HepG2 (cell line): ENCODE measurements at regions not wholly inside any gene's neighbourhood (a gene's known extent, or its start where the extent isn't known, plus 50 kb on each side); places are given as distances from the start of the nearest gene placed in this dataset.

Experiments
- KAT8 ChIP-seq: IDR thresholded peaks from 2 replicates; pipeline ENCODE4 v1.6.1; 2016; ENCODE audit warnings: missing genetic modification reagents, missing compliant biosample characterization
- MEIS2 ChIP-seq: sonication (generic); formaldehyde crosslinking; IDR thresholded peaks from 2 replicates; pipeline ENCODE4 v1.9.0; 2021; ENCODE audit warnings: mild to moderate bottlenecking, missing genetic modification reagents
- RBM39 ChIP-seq: fragments of 200-400 bp; formaldehyde crosslinking; IDR thresholded peaks from one replicate; pipeline ENCODE4 v1.6.1; 2018; ENCODE audit warnings: antibody characterized with exemption, mild to moderate bottlenecking, low read depth, low read length; ENCODE audit not compliant: poor library complexity, severe bottlenecking
- SOX13 ChIP-seq, 3 experiments: fragments of 450-650 bp in 1 of 3; sonication (generic) in 1 of 3; formaldehyde crosslinking in 1 of 3; IDR thresholded peaks in 2 of 3; conservative IDR thresholded peaks in 1 of 3; 2 replicates each; pipeline versions ENCODE4 v1.5.0 to v1.6.1; 2016 to 2020; ENCODE audit warnings: antibody characterized with exemption in 1 of 3, mild to moderate bottlenecking in 1 of 3, missing compliant biosample characterization in 1 of 3, missing genetic modification reagents in 1 of 3, moderate library complexity in 1 of 3
- STAT5B ChIP-seq: sonication (generic); formaldehyde crosslinking; IDR thresholded peaks from 2 replicates; pipeline ENCODE4 v1.4.0; 2020; ENCODE audit warnings: missing genetic modification reagents
- THAP11 ChIP-seq: IDR thresholded peaks from 2 replicates; pipeline ENCODE4 v1.6.1; 2016; ENCODE audit warnings: missing biosample characterization, missing genetic modification reagents
- YEATS2 ChIP-seq: sonication (generic); formaldehyde crosslinking; IDR thresholded peaks from 2 replicates; pipeline ENCODE4 v1.4.0; 2020; ENCODE audit warnings: missing genetic modification reagents, borderline replicate concordance
- ZBTB7B ChIP-seq: sonication (generic); formaldehyde crosslinking; IDR thresholded peaks from 2 replicates; pipeline ENCODE4 v1.4.0; 2020; ENCODE audit warnings: missing genetic modification reagents
- ZNF124 ChIP-seq: sonication (generic); formaldehyde crosslinking; IDR thresholded peaks from 2 replicates; pipeline ENCODE4 v1.4.0; 2020; ENCODE audit warnings: missing genetic modification reagents
- ZNF232 ChIP-seq: sonication (generic); formaldehyde crosslinking; IDR thresholded peaks from 2 replicates; pipeline ENCODE4 v1.4.0; 2020; ENCODE audit warnings: missing genetic modification reagents, borderline replicate concordance
- ZNF816 ChIP-seq: sonication (generic); formaldehyde crosslinking; IDR thresholded peaks from 2 replicates; pipeline ENCODE4 v1.8.0; 2022; ENCODE audit warnings: missing genetic modification reagents, mild to moderate bottlenecking, borderline replicate concordance
- ZNF839 ChIP-seq: sonication (generic); formaldehyde crosslinking; IDR thresholded peaks from 2 replicates; pipeline ENCODE4 v1.4.0; 2020; ENCODE audit warnings: missing genetic modification reagents, mild to moderate bottlenecking, borderline replicate concordance
- TF ChIP-seq, protein P1 (sequence below): sonication (generic); formaldehyde crosslinking; IDR thresholded peaks from 2 replicates; pipeline ENCODE4 v1.5.0; 2020; ENCODE audit warnings: mild to moderate bottlenecking, missing genetic modification reagents, moderate library complexity
- TF ChIP-seq, protein P2 (sequence below): sonication (generic); formaldehyde crosslinking; IDR thresholded peaks from 2 replicates; pipeline ENCODE4 v1.5.0; 2020; ENCODE audit warnings: missing genetic modification reagents

DNA sequence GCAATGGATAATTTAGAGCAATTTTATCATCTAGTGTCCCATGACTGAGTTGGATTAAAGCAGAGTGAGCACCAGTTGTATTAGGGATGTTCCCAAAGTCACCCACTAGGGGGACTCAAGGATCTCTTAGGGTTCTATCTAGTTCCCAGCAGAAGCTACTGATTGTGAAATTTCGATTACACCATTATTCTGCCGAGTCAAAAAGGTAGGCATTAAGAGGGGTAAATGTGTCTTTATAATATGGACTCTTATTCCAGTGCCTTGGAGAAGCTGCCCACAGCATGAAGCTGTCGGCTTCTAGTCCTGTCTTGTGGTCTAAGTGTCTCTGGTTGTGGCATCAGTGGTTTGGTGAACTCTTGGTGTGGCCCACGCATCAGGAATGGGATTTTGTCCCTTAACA lies 53.3 kb downstream of the RGS12 start (continued):
- TF ChIP-seq, protein P1, sequence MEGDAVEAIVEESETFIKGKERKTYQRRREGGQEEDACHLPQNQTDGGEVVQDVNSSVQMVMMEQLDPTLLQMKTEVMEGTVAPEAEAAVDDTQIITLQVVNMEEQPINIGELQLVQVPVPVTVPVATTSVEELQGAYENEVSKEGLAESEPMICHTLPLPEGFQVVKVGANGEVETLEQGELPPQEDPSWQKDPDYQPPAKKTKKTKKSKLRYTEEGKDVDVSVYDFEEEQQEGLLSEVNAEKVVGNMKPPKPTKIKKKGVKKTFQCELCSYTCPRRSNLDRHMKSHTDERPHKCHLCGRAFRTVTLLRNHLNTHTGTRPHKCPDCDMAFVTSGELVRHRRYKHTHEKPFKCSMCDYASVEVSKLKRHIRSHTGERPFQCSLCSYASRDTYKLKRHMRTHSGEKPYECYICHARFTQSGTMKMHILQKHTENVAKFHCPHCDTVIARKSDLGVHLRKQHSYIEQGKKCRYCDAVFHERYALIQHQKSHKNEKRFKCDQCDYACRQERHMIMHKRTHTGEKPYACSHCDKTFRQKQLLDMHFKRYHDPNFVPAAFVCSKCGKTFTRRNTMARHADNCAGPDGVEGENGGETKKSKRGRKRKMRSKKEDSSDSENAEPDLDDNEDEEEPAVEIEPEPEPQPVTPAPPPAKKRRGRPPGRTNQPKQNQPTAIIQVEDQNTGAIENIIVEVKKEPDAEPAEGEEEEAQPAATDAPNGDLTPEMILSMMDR (CRISPR knock-in tag): peak; percentile 83
- TF ChIP-seq KAT8 (CRISPR knock-in tag): 0 out of 2 replicates have a peak, but pooled peaks have one; percentile 35
- TF ChIP-seq ZNF816: no peak
- no peak for TF ChIP-seq ZNF232 (CRISPR knock-in tag)
- TF ChIP-seq, protein P2, sequence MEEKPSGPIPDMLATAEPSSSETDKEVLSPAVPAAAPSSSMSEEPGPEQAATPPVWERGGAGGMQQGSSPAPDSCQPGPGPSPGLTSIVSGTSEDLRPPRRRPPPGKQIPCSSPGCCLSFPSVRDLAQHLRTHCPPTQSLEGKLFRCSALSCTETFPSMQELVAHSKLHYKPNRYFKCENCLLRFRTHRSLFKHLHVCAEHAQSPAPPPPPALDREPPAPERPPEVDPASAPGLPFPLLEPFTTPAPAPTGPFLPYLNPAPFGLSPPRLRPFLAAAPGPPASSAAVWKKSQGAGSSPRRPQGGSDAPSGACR (CRISPR knock-in tag): no peak
- no peak; the same call in 1 of the 2 replicates for TF ChIP-seq YEATS2 (CRISPR knock-in tag)
- TF ChIP-seq MEIS2 (CRISPR knock-in tag): no peak
- TF ChIP-seq ZNF124 (CRISPR knock-in tag): no peak
- no peak for TF ChIP-seq STAT5B (CRISPR knock-in tag)
- no peak for TF ChIP-seq RBM39
- TF ChIP-seq SOX13 (IDR thresholded peaks at IDR 0.05): no peak
- TF ChIP-seq SOX13 (CRISPR knock-in tag; conservative IDR thresholded peaks at IDR 0.05 in 1 of 2, IDR thresholded peaks at IDR 0.05 in 1 of 2): 0 out of 4 replicates have a peak, but pooled peaks of 1 of the 2 experiments have one; percentile 35
- TF ChIP-seq THAP11 (CRISPR knock-in tag): peak; percentile 35; the same call in 1 of the 2 replicates
- TF ChIP-seq ZBTB7B: 0 out of 2 replicates have a peak, but pooled peaks have one; percentile 9
- TF ChIP-seq ZNF839 (CRISPR knock-in tag): no peak
